Natural killer cell (primary cell): ENCODE measurements at regions not wholly inside any gene's neighbourhood (a gene's known extent, or its start where the extent isn't known, plus 50 kb on each side); places are given as distances from the start of the nearest gene placed in this dataset.

Experiments
- ATAC-seq, 3 donors: fragments of 150-1000 bp in 2 of 3; fragments of 200-7000 bp in 1 of 3; cut with Tn5 transposase; 1 replicate in 1 of 3; 2 replicates in 2 of 3; pipeline ENCODE4 v1.10.0; 2021; ENCODE audit warnings: mild to moderate bottlenecking in 2 of 3, moderate library complexity in 2 of 3
- DNase-seq, 2 donors: peaks; one replicate each; pipeline versions ENCODE4 v3.0.0 to v3.0.0-alpha.2; 2013 to 2021; ENCODE audit warnings: mixed read lengths in 1 of 2
- H3K27ac ChIP-seq: one replicate; pipeline ENCODE4 v1.5.1; 2013; ENCODE audit warnings: mild to moderate bottlenecking, low read length
- H3K27me3 ChIP-seq: one replicate; pipeline ENCODE4 v1.6.1; 2013; ENCODE audit warnings: low read length; ENCODE audit not compliant: control insufficient read depth, insufficient read depth
- H3K36me3 ChIP-seq: one replicate; pipeline ENCODE4 v1.6.1; 2013; ENCODE audit warnings: low read length; ENCODE audit not compliant: control insufficient read depth, insufficient read depth
- H3K4me1 ChIP-seq: one replicate; pipeline ENCODE4 v1.6.1; 2013; ENCODE audit warnings: low read length; ENCODE audit not compliant: control insufficient read depth, insufficient read depth
- H3K4me3 ChIP-seq: one replicate; pipeline ENCODE4 v1.5.1; 2013; ENCODE audit warnings: low read length
- H3K9me3 ChIP-seq: one replicate; pipeline ENCODE4 v1.6.1; 2013; ENCODE audit warnings: low read length; ENCODE audit not compliant: control insufficient read depth, insufficient read depth
- H3K27ac Mint-ChIP-seq, 2 donors: one replicate each; pipeline ENCODE4 v1.8.0; 2022; ENCODE audit warnings: mild to moderate bottlenecking in 2 of 2, mixed read lengths in 2 of 2, moderate library complexity in 1 of 2
- H3K27me3 Mint-ChIP-seq, 2 donors: one replicate each; pipeline ENCODE4 v1.8.0; 2022; ENCODE audit warnings: low read depth in 2 of 2, mixed read lengths in 2 of 2
- H3K36me3 Mint-ChIP-seq: one replicate; pipeline ENCODE4 v1.8.0; 2022; ENCODE audit warnings: mixed read lengths
- H3K4me1 Mint-ChIP-seq, 2 donors: one replicate each; pipeline ENCODE4 v1.8.0; 2022; ENCODE audit warnings: mixed read lengths in 2 of 2
- H3K4me3 Mint-ChIP-seq: one replicate; pipeline ENCODE4 v1.8.0; 2022; ENCODE audit warnings: mild to moderate bottlenecking, moderate library complexity, mixed read lengths
- H3K9me3 Mint-ChIP-seq, 2 donors: one replicate each; pipeline ENCODE4 v1.8.0; 2022; ENCODE audit warnings: mixed read lengths in 2 of 2
- WGBS: methylation state at CpG from one replicate; pipeline ENCODE4 v1.1.7; 2013; ENCODE audit warnings: missing lambda C conversion rate; ENCODE audit not compliant: insufficient coverage; 5-methylcytosine and 5-hydroxymethylcytosine counted together
- intact Hi-C: fragments of 100-400 bp; cut with micrococcal nuclease; formaldehyde crosslinking; loops from one replicate; pipeline ENCODE4 v1.14.2; 2022
- TF ChIP-seq, protein P1 (sequence below): fragments of 200-600 bp; IDR thresholded peaks from one replicate; pipeline ENCODE4 v1.8.0; 2022; ENCODE audit warnings: antibody characterized with exemption

DNA sequence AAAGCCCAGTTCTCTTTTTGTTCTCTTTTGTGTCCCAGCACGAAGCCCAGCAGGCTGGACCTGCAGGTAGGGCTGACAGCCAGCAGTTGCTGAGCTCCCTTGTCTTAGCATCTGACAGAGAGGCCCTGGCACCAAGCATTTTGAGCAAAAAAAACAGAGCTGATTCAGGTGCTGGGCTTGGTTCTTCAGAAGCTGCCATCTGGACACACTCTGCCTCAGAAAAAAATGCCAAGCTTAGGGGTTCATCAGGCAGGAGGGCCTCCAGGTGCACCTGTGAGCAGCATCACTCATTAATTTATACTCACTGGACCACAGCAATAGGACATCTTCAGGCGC lies 167.1 kb upstream of the PLD5 start:
- WGBS = 64% methylated on average over 2 of the region's 2 CpGs
- Mint-ChIP-seq H3K27ac (no peak overlapping the region), H3K27me3 (peaks cover 0 to 2% of the 10 kb centered on the region in 2 donors), H3K4me3 (no peak overlapping the region), H3K9me3 (peaks cover 6 to 8% of the 10 kb centered on the region in 2 donors), H3K4me1 (no peaks in the 10 kb centered on the region), H3K36me3 (no peaks in the 10 kb centered on the region)
- no peaks in the 10 kb centered on the region for H3K4me1 ChIP-seq
- no peaks in the 10 kb centered on the region for H3K36me3 ChIP-seq
- no peak for ATAC-seq
- no peak overlapping the region for H3K4me3 ChIP-seq
- DNase-seq = no peak
- no peaks in the 10 kb centered on the region for H3K9me3 ChIP-seq
- TF ChIP-seq, protein P1, sequence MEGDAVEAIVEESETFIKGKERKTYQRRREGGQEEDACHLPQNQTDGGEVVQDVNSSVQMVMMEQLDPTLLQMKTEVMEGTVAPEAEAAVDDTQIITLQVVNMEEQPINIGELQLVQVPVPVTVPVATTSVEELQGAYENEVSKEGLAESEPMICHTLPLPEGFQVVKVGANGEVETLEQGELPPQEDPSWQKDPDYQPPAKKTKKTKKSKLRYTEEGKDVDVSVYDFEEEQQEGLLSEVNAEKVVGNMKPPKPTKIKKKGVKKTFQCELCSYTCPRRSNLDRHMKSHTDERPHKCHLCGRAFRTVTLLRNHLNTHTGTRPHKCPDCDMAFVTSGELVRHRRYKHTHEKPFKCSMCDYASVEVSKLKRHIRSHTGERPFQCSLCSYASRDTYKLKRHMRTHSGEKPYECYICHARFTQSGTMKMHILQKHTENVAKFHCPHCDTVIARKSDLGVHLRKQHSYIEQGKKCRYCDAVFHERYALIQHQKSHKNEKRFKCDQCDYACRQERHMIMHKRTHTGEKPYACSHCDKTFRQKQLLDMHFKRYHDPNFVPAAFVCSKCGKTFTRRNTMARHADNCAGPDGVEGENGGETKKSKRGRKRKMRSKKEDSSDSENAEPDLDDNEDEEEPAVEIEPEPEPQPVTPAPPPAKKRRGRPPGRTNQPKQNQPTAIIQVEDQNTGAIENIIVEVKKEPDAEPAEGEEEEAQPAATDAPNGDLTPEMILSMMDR = no peak
- H3K27me3 ChIP-seq = no peaks in the 10 kb centered on the region
- H3K27ac ChIP-seq = no peak overlapping the region
- intact Hi-C loops = no loop called here

DNA sequence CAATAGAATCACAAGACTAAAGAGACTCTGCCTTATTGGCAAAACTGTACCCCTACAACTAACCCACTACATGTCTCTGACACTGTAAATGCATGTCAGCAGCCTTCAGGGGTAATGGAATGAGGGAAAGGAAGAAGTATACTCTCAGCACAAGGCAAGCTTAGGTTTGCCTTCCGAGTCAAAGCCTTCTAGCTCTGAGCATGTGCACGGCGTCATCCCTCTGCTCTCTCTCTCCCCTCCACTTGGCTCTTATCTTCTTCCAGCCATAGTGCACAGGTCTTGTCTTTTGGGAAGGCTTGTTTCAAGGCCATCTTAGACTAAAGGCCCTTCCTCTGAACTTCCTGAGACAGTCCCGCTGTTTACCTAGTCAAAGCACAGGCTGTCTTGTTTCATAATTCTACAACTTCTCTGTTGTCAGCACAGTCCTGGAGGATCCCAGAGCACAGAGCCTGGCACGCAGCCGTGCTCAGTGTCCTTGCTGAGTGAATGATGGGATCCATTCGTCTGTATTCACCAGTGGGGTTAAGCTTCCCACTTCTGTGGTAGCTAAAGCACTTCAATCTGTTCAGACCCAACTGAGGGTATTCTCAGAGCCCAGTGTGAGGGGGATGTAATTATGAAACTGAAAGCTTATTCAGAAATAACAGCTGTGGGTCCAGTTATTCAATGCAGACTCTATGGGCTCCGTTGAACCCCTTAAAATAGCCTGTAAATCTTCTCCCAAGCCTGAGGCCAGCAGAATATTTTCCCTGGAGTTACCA lies 166.5 kb upstream of the PLD5 start:
- H3K27ac Mint-ChIP-seq = no peak overlapping the region
- DNase-seq (no peak), ATAC-seq (no peak)
- Histone ChIP-seq H3K4me3 (no peak overlapping the region), H3K27me3 (no peaks in the 10 kb centered on the region), H3K4me1 (no peaks in the 10 kb centered on the region), H3K36me3 (no peaks in the 10 kb centered on the region), H3K27ac (no peak overlapping the region), H3K9me3 (no peaks in the 10 kb centered on the region)
- H3K4me3 Mint-ChIP-seq = no peak overlapping the region
- TF ChIP-seq, protein P1 = no peak
- WGBS = 80% methylated on average over 8 of the region's 8 CpGs
- no peaks in the 10 kb centered on the region for H3K36me3 Mint-ChIP-seq
- peaks cover 6% of the 10 kb centered on the region in 2 donors for H3K9me3 Mint-ChIP-seq
- H3K27me3 Mint-ChIP-seq = peaks cover 0 to 2% of the 10 kb centered on the region in 2 donors
- intact Hi-C loops = no loop called here
- no peaks in the 10 kb centered on the region for H3K4me1 Mint-ChIP-seq

DNA sequence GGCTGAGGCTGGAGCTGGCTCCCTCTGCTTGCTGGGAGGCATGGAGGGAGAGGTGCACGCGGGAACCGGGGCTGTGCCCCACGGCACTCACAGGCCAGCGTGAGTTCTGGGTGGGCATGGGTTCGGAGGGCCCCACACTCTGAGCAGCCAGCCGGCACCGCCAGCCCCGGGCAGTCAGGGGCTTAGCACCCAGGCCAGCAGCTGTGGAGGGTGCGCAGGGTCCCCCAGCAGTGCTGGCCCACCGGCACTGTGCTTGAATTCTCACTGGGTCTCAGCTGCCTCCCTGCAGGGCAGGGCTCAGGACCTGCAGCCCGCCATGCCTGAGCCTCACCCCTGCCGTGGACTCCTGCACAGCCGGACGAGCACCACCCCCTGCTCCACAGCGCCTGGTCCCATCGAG lies 164.9 kb upstream of the PLD5 start:
- Mint-ChIP-seq H3K4me1 (no peaks in the 10 kb centered on the region), H3K36me3 (no peaks in the 10 kb centered on the region), H3K27ac (no peak overlapping the region), H3K27me3 (peaks cover 0 to 2% of the 10 kb centered on the region in 2 donors), H3K4me3 (no peak overlapping the region), H3K9me3 (peaks cover 10 to 13% of the 10 kb centered on the region in 2 donors)
- TF ChIP-seq, protein P1 = no peak
- Histone ChIP-seq H3K4me3 (no peak overlapping the region), H3K4me1 (no peaks in the 10 kb centered on the region), H3K27ac (no peak overlapping the region), H3K9me3 (no peaks in the 10 kb centered on the region), H3K27me3 (no peaks in the 10 kb centered on the region), H3K36me3 (no peaks in the 10 kb centered on the region)
- intact Hi-C loops = no loop called here
- ATAC-seq = no peak
- 94% methylated on average over 17 of the region's 17 CpGs for WGBS
- DNase-seq = no peak
